ENCODE measurements at regions not wholly inside any gene's neighbourhood (a gene's known extent, or its start where the extent isn't known, plus 50 kb on each side); places are given as distances from the start of the nearest gene placed in this dataset.

- no peak overlapping the region for H3K27ac ChIP-seq (ENCODE audit: low read length, poor library complexity, severe bottlenecking)
- H3K4me2 ChIP-seq (ENCODE audit: low read length, poor library complexity, severe bottlenecking) = no peak overlapping the region
- H4K91ac ChIP-seq (ENCODE audit: low read length) = no peak overlapping the region
- no peak overlapping the region for H3K4ac ChIP-seq (ENCODE audit: low read depth in 1 of 2, low read length in 2 of 2)
- H3K79me1 ChIP-seq (replicated peaks; ENCODE audit: low read length, poor library complexity, severe bottlenecking) = no peaks in the 10 kb centered on the region
- H3K18ac ChIP-seq (ENCODE audit: low read depth in 1 of 2, low read length in 2 of 2) = no peak overlapping the region
- no peak overlapping the region for H2BK5ac ChIP-seq (ENCODE audit: low read depth, low read length, poor library complexity, severe bottlenecking)
- no peaks in the 10 kb centered on the region for H3K9me3 ChIP-seq (ENCODE audit: control insufficient read depth, low read length)
- no peak overlapping the region for H3K23ac ChIP-seq (ENCODE audit: low read length in 2 of 2)
- no peak overlapping the region for H3K14ac ChIP-seq (ENCODE audit: low read length in 2 of 2)
- no peak overlapping the region for H2AFZ ChIP-seq (ENCODE audit: low read depth, low read length)
- H3K9ac ChIP-seq (ENCODE audit: low read length) = no peak overlapping the region
- no peaks in the 10 kb centered on the region for H3K36me3 ChIP-seq (ENCODE audit: control insufficient read depth in 1 of 2, insufficient read depth in 2 of 2, low read depth in 1 of 2, low read length in 2 of 2)
- H2BK120ac ChIP-seq (ENCODE audit: low read depth, low read length) = no peak overlapping the region
- no peak overlapping the region for H3K4me3 ChIP-seq (ENCODE audit: insufficient read depth in 1 of 2, low read depth in 1 of 2, low read length in 2 of 2)
- no peaks in the 10 kb centered on the region for H3K27me3 ChIP-seq (ENCODE audit: control insufficient read depth in 1 of 2, insufficient read depth in 1 of 2, low read length in 2 of 2)
- no peak overlapping the region for H4K8ac ChIP-seq (ENCODE audit: low read length)
- H3K4me1 ChIP-seq (ENCODE audit: control insufficient read depth, insufficient read depth, low read depth, low read length) = no peaks in the 10 kb centered on the region
- no peak overlapping the region for H2BK15ac ChIP-seq (ENCODE audit: low read depth, poor library complexity, severe bottlenecking)
- WGBS = 38% methylated on average over 1 of the region's 1 CpG
- H2AK5ac ChIP-seq (ENCODE audit: low read length, severe bottlenecking) = no peak overlapping the region
- H2BK12ac ChIP-seq (ENCODE audit: low read length in 2 of 2) = no peak overlapping the region
- DNase-seq = no peak
Measured at GRCh38 chr4:181731900-181732299, 511.3 kb upstream of the TENM3 start.

DNA sequence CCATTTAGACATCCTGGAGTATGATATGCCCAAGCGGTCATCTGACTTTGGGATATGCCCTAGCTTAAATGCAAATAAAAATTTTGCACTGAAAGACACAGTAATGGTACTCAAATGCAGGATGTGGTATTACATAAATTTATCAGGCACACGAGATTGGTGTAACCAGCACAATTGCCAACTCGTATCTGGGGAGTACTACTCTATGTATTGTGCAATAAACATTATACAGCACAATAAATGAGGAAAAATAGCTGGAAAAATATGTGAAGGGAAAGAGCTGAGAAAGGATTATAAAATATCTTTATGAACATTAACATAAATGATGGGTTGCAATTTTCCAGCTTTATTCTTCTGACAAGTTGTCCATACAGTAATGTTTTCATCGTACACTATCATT is 505.5 kb upstream of the TENM3 start:
- Histone ChIP-seq H2BK5ac (ENCODE audit: low read depth, low read length, poor library complexity, severe bottlenecking) (no peak overlapping the region), H3K4me1 (ENCODE audit: control insufficient read depth, insufficient read depth, low read depth, low read length) (no peaks in the 10 kb centered on the region), H2BK120ac (ENCODE audit: low read depth, low read length) (no peak overlapping the region), H2AK5ac (ENCODE audit: low read length, severe bottlenecking) (no peak overlapping the region), H4K91ac (ENCODE audit: low read length) (no peak overlapping the region), H2BK15ac (ENCODE audit: low read depth, poor library complexity, severe bottlenecking) (no peak overlapping the region), H3K79me1 (replicated peaks; ENCODE audit: low read length, poor library complexity, severe bottlenecking) (no peaks in the 10 kb centered on the region), H3K4me3 (ENCODE audit: insufficient read depth in 1 of 2, low read depth in 1 of 2, low read length in 2 of 2) (no peak overlapping the region), H4K8ac (ENCODE audit: low read length) (no peak overlapping the region), H3K27ac (ENCODE audit: low read length, poor library complexity, severe bottlenecking) (no peak overlapping the region), H3K36me3 (ENCODE audit: control insufficient read depth in 1 of 2, insufficient read depth in 2 of 2, low read depth in 1 of 2, low read length in 2 of 2) (no peaks in the 10 kb centered on the region), H3K9me3 (ENCODE audit: control insufficient read depth, low read length) (no peaks in the 10 kb centered on the region), H3K14ac (ENCODE audit: low read length in 2 of 2) (no peak overlapping the region), H3K27me3 (ENCODE audit: control insufficient read depth in 1 of 2, insufficient read depth in 1 of 2, low read length in 2 of 2) (no peaks in the 10 kb centered on the region), H2BK12ac (ENCODE audit: low read length in 2 of 2) (no peak overlapping the region), H3K23ac (ENCODE audit: low read length in 2 of 2) (no peak overlapping the region), H3K9ac (ENCODE audit: low read length) (no peak overlapping the region), H3K4ac (ENCODE audit: low read depth in 1 of 2, low read length in 2 of 2) (no peak overlapping the region), H3K4me2 (ENCODE audit: low read length, poor library complexity, severe bottlenecking) (no peak overlapping the region), H2AFZ (ENCODE audit: low read depth, low read length) (no peak overlapping the region), H3K18ac (ENCODE audit: low read depth in 1 of 2, low read length in 2 of 2) (no peak overlapping the region)
- no peak for DNase-seq
- WGBS = 88% methylated on average over 1 of the region's 4 CpGs

DNA sequence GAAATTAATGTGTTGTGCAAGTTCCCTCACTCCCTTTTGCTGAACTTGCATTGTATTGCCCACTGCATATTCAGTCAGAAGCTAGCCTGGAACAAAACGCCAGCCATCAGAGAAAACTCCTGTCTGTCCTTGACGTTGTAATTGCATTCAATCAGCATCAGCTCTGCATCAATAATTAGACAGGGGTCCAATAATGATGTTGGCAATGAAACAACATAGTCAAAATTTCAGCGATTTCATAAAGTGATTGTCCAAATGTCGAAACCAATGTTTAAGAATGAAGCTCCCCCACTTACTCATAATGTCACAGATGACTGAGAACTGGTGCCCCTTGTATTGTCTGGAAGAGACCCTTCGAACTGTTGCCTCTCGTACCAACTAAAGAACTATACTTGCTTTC is 504.2 kb upstream of the TENM3 start:
- H3K18ac ChIP-seq (ENCODE audit: low read depth in 1 of 2, low read length in 2 of 2) = no peak overlapping the region
- no peak overlapping the region for H3K23ac ChIP-seq (ENCODE audit: low read length in 2 of 2)
- no peak for DNase-seq
- H3K4ac ChIP-seq (ENCODE audit: low read depth in 1 of 2, low read length in 2 of 2) = no peak overlapping the region
- H3K9me3 ChIP-seq (ENCODE audit: control insufficient read depth, low read length) = no peaks in the 10 kb centered on the region
- no peak overlapping the region for H2BK5ac ChIP-seq (ENCODE audit: low read depth, low read length, poor library complexity, severe bottlenecking)
- H3K9ac ChIP-seq (ENCODE audit: low read length) = no peak overlapping the region
- H4K8ac ChIP-seq (ENCODE audit: low read length) = no peak overlapping the region
- H3K4me3 ChIP-seq (ENCODE audit: insufficient read depth in 1 of 2, low read depth in 1 of 2, low read length in 2 of 2) = no peak overlapping the region
- 82% methylated on average over 5 of the region's 6 CpGs for WGBS
- H2BK15ac ChIP-seq (ENCODE audit: low read depth, poor library complexity, severe bottlenecking) = no peak overlapping the region
- H3K27ac ChIP-seq (ENCODE audit: low read length, poor library complexity, severe bottlenecking) = no peak overlapping the region
- no peaks in the 10 kb centered on the region for H3K79me1 ChIP-seq (replicated peaks; ENCODE audit: low read length, poor library complexity, severe bottlenecking)
- no peak overlapping the region for H3K14ac ChIP-seq (ENCODE audit: low read length in 2 of 2)
- H2BK120ac ChIP-seq (ENCODE audit: low read depth, low read length) = no peak overlapping the region
- H3K4me1 ChIP-seq (ENCODE audit: control insufficient read depth, insufficient read depth, low read depth, low read length) = no peaks in the 10 kb centered on the region
- no peak overlapping the region for H2AFZ ChIP-seq (ENCODE audit: low read depth, low read length)
- H4K91ac ChIP-seq (ENCODE audit: low read length) = no peak overlapping the region
- H3K27me3 ChIP-seq (ENCODE audit: control insufficient read depth in 1 of 2, insufficient read depth in 1 of 2, low read length in 2 of 2) = no peaks in the 10 kb centered on the region
- H2BK12ac ChIP-seq (ENCODE audit: low read length in 2 of 2) = no peak overlapping the region
- H3K36me3 ChIP-seq (ENCODE audit: control insufficient read depth in 1 of 2, insufficient read depth in 2 of 2, low read depth in 1 of 2, low read length in 2 of 2) = no peaks in the 10 kb centered on the region
- no peak overlapping the region for H3K4me2 ChIP-seq (ENCODE audit: low read length, poor library complexity, severe bottlenecking)
- no peak overlapping the region for H2AK5ac ChIP-seq (ENCODE audit: low read length, severe bottlenecking)

DNA sequence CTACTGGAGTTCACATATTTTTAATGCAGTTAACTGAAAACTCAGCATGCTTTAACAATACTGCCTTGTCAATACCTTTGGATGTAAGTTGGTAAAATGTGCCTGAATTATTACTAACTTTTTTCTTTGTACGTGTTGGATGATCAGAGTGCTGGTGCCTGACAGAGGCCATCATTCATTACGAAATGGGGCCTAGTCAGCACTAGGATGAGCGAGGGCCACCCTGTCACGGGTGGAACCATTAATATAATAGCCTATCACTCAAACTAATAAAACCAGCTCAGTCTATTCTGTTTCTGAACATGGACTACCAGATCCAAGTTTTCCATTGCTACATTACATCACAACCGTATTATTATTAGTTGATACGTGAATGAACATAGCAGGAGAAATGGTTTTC is 501.7 kb upstream of the TENM3 start:
- DNase-seq = no peak
- Histone ChIP-seq H3K4me1 (ENCODE audit: control insufficient read depth, insufficient read depth, low read depth, low read length) (no peaks in the 10 kb centered on the region), H3K27me3 (ENCODE audit: control insufficient read depth in 1 of 2, insufficient read depth in 1 of 2, low read length in 2 of 2) (no peaks in the 10 kb centered on the region), H4K91ac (ENCODE audit: low read length) (no peak overlapping the region), H3K23ac (ENCODE audit: low read length in 2 of 2) (no peak overlapping the region), H2BK15ac (ENCODE audit: low read depth, poor library complexity, severe bottlenecking) (no peak overlapping the region), H3K18ac (ENCODE audit: low read depth in 1 of 2, low read length in 2 of 2) (no peak overlapping the region), H3K4me3 (ENCODE audit: insufficient read depth in 1 of 2, low read depth in 1 of 2, low read length in 2 of 2) (no peak overlapping the region), H3K79me1 (replicated peaks; ENCODE audit: low read length, poor library complexity, severe bottlenecking) (no peaks in the 10 kb centered on the region), H2AFZ (ENCODE audit: low read depth, low read length) (no peak overlapping the region), H3K9ac (ENCODE audit: low read length) (no peak overlapping the region), H3K14ac (ENCODE audit: low read length in 2 of 2) (no peak overlapping the region), H3K27ac (ENCODE audit: low read length, poor library complexity, severe bottlenecking) (no peak overlapping the region), H2BK5ac (ENCODE audit: low read depth, low read length, poor library complexity, severe bottlenecking) (no peak overlapping the region), H3K4me2 (ENCODE audit: low read length, poor library complexity, severe bottlenecking) (no peak overlapping the region), H2AK5ac (ENCODE audit: low read length, severe bottlenecking) (no peak overlapping the region), H3K4ac (ENCODE audit: low read depth in 1 of 2, low read length in 2 of 2) (no peak overlapping the region), H3K9me3 (ENCODE audit: control insufficient read depth, low read length) (no peaks in the 10 kb centered on the region), H4K8ac (ENCODE audit: low read length) (no peak overlapping the region), H2BK120ac (ENCODE audit: low read depth, low read length) (no peak overlapping the region), H3K36me3 (ENCODE audit: control insufficient read depth in 1 of 2, insufficient read depth in 2 of 2, low read depth in 1 of 2, low read length in 2 of 2) (no peaks in the 10 kb centered on the region), H2BK12ac (ENCODE audit: low read length in 2 of 2) (no peak overlapping the region)
- 84% methylated on average over 6 of the region's 6 CpGs for WGBS

Measured in mesenchymal stem cell (in vitro differentiated cells and primary cell).